ENCODE measurements at regions not wholly inside any gene's neighbourhood (a gene's known extent, or its start where the extent isn't known, plus 50 kb on each side); places are given as distances from the start of the nearest gene placed in this dataset.
"Not testable (repeated sequence)": the region's sequence is repeated elsewhere in the genome, so short reads cannot be mapped to it uniquely, and the experiment has no call there.

- DNase-seq, result no peak
Measured at GRCh38 chr6:93917216-93917615, 497.9 kb upstream of the EPHA7 start.

DNA sequence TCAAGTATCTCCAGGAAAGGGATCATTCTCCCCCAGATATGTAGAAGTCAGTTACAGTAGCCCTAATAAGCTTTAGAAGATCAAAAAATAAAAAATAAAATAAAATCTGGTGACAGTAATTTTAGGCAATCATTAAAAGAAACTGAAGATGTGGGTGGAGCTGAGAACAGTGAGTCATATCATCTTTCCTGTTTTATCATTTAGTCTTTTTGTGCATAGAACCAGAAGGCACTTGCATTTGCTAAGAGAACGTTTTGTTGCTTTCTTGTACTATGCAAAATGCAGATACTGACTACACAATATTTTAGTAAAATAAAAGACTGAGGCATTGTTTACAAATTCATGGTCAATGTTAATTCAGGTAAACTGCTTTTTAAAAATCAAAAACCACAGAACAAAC is 497.4 kb upstream of the EPHA7 start:
- no peak for DNase-seq

- no peak for DNase-seq
Measured at GRCh38 chr6:93915961-93916360, 496.6 kb upstream of the EPHA7 start.

DNA sequence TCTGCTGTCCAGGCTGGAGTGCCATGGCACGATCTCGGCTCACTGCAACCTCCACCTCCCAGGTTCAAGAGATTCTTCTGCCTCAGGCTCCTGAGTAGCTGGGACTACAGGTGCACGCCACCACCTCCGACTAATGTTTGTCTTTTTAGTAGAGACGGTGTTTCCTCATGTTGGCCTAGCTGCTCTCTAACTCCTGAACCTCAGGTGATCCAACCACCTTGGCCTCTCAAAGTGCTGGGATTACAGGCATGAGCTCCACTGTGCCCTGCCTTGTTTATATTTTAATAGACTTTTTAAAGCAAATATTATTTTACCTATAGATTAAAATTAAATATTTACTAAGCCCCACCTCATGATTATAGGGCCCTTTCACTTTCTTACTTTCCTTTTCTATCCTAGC is 483.2 kb upstream of the EPHA7 start:
- DNase-seq, result no peak

DNA sequence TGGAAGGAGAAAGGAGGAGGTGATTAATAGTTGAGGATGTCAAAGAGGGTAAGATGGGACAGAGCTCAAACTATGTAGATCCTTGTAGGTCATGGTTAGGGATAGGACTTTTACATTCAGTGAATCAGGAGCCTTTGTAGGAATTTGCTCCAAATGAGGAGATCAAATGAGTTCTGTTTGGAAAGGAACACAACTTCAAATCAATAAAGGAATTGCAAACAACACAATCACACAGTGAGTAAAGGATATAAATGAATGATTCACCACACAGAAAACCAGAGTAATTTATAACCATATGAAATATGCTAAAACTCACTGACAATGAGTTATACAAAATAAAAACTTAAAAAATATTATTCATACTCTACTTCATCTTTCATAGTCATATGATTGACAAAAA is 480.8 kb upstream of the EPHA7 start:
- DNase-seq, result no peak

- no peak for DNase-seq
Measured at GRCh38 chr6:93896081-93896480, 476.7 kb upstream of the EPHA7 start.

- no peak for DNase-seq
Measured at GRCh38 chr6:93894521-93894920, 475.2 kb upstream of the EPHA7 start.

- DNase-seq, result no peak
Measured at GRCh38 chr6:93889713-93890112, 470.4 kb upstream of the EPHA7 start.

DNA sequence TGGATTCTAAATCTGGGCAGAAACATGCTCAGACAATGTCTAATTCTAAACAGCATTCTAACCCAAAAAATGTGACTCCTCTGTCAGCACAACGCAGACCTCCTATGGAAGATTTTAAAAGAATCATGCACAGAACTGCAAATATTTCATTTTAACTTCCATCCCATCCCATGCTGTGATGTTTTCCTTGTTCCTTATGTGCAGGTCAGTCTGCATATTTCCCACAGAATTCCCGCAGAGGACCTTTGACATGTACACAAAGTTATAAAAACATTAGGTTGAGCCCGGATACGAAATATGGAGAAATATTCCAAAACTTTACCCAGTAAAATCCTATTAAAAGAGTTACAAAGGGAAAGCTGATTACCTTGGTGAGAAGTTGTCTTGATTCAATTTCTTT is 467.1 kb upstream of the EPHA7 start:
- DNase-seq, result no peak

DNA sequence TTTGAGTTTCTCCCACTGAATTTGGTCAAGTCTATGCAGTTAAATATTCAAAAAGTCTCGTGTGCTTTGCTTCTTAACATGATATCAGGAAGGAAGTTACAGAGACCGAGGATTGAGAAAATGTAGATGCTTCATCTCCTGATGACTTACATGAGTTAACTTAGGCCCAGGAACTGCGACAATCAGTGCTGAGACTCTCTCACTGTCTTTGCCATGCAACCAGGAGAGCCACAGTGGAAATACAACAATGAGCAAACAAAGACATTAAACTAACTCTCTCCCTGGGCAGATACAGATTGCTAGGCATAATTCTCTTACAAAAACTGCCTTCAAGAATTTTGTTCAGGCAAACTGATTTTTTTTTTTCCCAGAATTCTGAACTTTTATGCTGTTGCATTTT is 440.6 kb upstream of the EPHA7 start:
- no peak for DNase-seq

DNA sequence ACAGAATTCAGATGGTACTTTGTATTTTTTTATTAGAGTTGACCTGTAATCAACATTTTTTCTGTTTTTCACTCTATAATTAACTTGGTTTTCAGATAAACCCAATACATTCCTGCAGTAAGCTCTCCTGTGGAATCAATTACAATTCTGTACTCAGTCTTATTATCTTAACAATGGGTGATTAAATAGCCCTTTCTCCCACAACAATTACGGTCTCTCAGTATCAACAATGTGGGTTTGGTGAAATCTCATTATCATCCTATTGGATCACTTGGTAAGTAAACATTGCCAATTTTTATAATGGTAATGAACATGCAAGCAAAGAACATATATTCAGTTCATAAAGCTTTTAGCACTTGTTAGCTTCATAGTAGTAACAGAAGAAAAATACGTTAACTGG is 438.9 kb upstream of the EPHA7 start:
- no peak for DNase-seq

DNA sequence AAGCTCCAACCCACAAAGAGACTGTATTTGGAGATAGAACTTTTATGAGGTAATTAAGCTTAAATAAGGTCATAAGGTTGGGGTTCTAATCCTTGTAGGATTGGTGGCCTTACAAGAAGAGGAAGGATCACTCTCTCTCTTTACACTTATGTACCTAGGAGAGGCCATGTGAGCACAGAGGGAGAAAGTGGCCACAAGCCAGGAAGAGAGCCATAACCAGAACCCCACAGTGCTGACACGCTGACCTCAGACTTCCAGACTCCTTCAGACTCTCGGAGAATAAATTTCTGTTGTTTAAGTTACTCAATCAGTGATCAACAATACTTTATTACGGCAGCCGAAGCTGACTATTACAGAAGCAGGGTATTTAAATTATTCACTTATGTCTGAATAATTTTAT is 430.5 kb upstream of the EPHA7 start:
- DNase-seq, result no peak

DNA sequence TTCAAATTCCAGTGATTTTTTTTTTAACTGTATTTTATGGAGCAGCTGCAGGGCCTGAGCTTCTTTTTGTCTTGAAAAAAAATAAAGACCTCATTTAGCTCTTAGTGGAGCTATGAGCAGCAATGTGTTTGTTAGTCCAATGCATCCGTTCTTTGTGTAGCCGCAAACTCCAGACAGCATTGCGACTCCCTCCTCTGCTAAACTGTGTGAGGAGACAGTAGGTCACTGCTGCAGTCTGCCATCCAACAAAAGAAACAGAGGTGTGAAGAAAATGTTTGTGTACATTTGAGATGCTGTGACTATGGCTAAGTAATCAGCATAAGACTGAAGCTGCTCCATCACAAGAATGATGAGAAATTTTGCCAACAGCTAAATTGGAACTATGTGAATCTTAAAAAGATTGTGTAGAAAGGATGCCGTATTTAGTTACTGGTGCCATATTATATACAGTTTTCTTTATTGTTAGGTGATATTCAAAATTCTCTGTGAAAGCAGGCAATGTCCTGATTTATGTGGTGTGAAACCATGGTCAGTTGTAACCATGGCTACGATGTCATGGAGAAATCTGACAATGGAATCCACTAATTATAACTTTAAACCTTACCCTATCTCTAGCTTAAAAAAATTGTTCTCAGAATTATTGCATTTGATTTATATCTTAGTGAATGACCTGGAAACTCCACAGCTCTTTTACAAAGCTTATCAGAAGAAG is 428.8 kb upstream of the EPHA7 start:
- no peak for DNase-seq

GRCh38 chr6:93842178-93842577 is 422.8 kb upstream of the EPHA7 start:
- DNase-seq, result no peak

DNA sequence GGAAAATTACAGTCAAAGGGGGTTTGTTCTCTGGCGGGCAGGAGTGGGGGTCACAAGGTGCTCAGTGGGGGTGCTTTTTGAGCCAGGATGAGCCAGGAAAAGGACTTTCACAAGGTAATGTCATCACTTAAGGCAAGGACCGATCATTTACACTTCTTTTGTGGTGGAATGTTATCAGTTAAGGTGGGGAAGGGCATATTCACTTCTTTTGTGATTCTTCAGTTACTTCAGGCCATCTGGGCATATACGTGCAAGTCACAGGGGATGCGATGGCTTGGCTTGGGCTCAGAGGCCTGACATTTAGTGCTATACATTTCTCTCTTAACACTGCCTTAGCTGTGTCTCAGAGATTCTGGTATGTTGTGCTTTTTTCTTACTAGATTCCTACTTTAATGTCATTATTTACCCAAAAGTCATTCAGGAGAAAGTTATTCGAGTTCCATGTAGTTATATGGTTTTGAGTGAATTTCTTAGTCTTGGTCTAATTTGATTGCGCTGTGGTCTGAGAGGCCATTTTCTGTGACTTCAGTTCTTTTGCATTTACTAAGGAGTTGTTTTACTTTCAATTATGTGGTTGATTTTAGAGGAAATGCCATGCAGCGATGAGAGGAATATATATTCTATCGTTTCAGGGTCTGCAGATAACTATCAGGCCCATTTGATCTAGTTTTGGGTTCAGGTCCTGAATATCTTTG is 416.2 kb upstream of the EPHA7 start:
- not testable (repeated sequence) for DNase-seq

GRCh38 chr6:93835026-93835425 is 415.7 kb upstream of the EPHA7 start:
- not testable (repeated sequence) for DNase-seq

DNA sequence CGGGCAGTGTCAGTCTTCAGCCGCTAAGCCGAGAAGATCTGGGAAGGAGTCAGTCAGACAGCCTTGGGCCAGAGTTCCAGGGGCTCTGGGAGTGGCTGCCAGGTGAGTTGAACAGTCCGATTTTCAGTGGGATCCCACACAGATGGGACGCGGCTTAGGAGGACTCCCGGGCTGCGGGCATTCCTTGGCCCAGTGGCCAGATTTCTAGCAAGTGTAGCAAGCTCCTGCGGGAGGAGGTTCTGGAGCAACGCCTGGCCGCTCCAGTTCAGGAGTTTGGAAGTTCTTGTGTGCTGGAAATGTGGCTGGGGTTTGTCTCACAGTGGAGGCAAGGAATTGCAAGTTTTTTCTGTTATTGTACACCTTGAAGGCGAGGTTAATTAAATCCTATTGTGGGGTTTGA is 414.0 kb upstream of the EPHA7 start:
- DNase-seq, result not testable (repeated sequence)

GRCh38 chr6:93829757-93830156 is 410.4 kb upstream of the EPHA7 start:
- not testable (repeated sequence) for DNase-seq

DNA sequence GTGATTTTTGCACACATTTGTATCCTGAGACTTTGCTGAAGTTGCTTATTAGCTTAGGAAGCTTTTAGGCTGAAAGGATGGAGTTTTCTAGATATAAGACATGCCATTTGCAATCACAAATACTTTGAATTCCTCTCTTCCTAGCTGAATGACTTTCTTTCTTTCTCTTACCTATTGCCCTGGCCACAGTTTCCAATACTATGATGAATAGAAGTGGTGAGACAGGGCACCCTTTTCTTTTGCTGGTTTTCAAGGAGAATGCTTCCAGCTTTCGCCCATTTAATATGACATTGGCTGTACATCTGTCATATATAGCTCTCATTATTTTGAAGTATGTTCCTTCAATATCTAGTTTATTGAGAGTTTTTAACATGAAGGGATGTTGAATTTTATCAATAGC is 409.6 kb upstream of the EPHA7 start:
- no peak for DNase-seq

DNA sequence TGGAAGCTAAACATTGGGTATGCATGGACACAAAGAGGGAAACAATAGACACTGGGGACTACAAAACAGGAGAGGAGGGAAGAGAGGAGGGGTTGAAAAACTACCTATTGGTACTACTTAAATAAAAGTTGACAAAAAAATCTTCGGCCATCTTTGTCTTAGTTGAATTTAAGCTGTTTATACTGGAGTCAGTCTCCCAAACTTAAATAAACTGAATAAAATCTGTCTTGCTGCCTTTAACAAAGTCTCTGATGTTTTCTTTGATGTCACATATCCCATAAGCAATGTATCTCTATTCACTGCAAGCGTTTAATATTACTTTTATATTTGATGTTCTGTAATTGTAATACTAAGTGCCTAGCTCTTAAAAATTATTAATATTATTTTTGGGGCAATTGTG is 409.2 kb upstream of the EPHA7 start:
- DNase-seq, result no peak

- no peak for DNase-seq
Measured at GRCh38 chr6:93827728-93828127, 408.4 kb upstream of the EPHA7 start.

GRCh38 chr6:93825950-93826349 is 406.6 kb upstream of the EPHA7 start:
- DNase-seq, result no peak

- DNase-seq, result no peak
Measured at GRCh38 chr6:93823489-93823888, 404.1 kb upstream of the EPHA7 start.

DNA sequence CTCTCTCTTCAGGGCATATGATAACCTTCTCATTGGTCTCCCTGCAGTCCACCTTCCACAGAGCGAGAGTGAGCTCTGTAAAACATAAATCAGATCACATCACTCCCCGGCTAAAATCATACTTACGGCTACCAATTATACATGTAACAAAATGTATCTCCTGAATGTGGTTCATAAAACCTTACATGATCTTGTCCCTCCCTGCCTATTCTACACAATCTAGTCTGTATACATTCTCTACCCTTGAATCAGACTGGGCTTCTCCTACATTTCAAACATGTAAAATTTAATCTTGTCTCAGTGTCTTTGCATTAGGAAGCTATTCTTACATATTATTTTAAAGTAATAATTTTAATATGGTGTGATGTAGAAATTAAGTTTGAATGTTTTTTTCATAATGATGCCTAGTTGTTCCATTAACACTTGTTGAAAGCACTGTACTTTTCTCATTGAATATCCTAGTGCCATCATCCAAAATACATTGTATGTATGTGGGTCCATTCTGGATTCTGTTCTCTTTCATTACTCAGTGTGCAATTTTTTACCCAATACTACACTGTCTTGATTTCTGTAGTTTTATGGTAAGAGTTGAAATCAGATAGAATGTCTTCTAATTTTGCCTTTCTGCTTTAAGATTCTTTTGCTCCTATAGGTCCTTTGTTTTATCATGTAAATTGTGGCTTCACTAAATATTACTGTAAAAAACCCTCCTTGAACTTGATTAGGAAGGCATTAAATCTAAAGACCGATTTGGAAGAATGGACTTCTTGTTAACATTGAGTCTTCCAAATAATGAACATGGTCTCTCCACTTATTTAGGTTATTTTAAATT is 403.3 kb upstream of the EPHA7 start:
- DNase-seq, result no peak

Data from fibroblast of upper back skin (primary cell).